GM12892 (cell line): ENCODE measurements at regions not wholly inside any gene's neighbourhood (a gene's known extent, or its start where the extent isn't known, plus 50 kb on each side); places are given as distances from the start of the nearest gene placed in this dataset.

Experiments
- POLR2A ChIP-seq: IDR thresholded peaks from 2 replicates; pipeline ENCODE4 v1.6.1; 2011; ENCODE audit warnings: low read depth, low read length, control low read depth
- TAF1 ChIP-seq: IDR thresholded peaks from 2 replicates; pipeline ENCODE4 v1.6.1; 2011; ENCODE audit warnings: low read depth, mild to moderate bottlenecking, control low read depth, low read length, borderline replicate concordance

- TF ChIP-seq POLR2A (no peak), TAF1 (no peak)
These were observed 228.1 kb upstream of the RORA start for GRCh38 chr15:61457050-61457733.
